ENCODE measurements at regions not wholly inside any gene's neighbourhood (a gene's known extent, or its start where the extent isn't known, plus 50 kb on each side); places are given as distances from the start of the nearest gene placed in this dataset.
A peak's percentile ranks its signal among the peaks of the same experiment; 100 is the strongest.

- Histone ChIP-seq H2AFZ (ENCODE audit: low read length) (no peak overlapping the region), H3K36me3 (ENCODE audit: control insufficient read depth, insufficient read depth, low read length) (no peaks in the 10 kb centered on the region), H3K4me3 (replicated peaks in 1 of 4; ENCODE audit: control extremely low read depth in 1 of 4, insufficient read depth in 1 of 4, low read depth in 3 of 4, low read length in 4 of 4) (no peak overlapping the region), H3K4me2 (ENCODE audit: extremely low read depth, insufficient read depth, low read length) (no peak overlapping the region), H3K79me2 (ENCODE audit: control insufficient read depth, insufficient read depth, low read length) (no peaks in the 10 kb centered on the region), H3K9ac (ENCODE audit: insufficient read depth, low read length) (no peak overlapping the region), H3K9me3 (ENCODE audit: control insufficient read depth, insufficient read depth, low read depth, low read length) (no peaks in the 10 kb centered on the region), H3K27me3 (ENCODE audit: control insufficient read depth, insufficient read depth, low read length) (no peaks in the 10 kb centered on the region), H3K4me1 (ENCODE audit: control insufficient read depth, extremely low read depth, insufficient read depth, low read length) (no peaks in the 10 kb centered on the region), H4K20me1 (ENCODE audit: control insufficient read depth, extremely low read depth, insufficient read depth, low read length) (no peaks in the 10 kb centered on the region), H3K27ac (ENCODE audit: insufficient read depth, low read length) (no peak overlapping the region)
- peak in 1 of 2 donors; percentile 87 for DNase-seq (ENCODE audit: low read depth in 2 of 2)
- no peak for TF ChIP-seq CTCF (conservative IDR thresholded peaks at IDR 0.05 in 1 of 2, IDR thresholded peaks at IDR 0.05 in 1 of 2; ENCODE audit: low read depth in 1 of 2, low read length in 2 of 2)
Observed at GRCh38 chr2:150389447-150389846, 98.0 kb downstream of the RND3 start.

- DNase-seq (ENCODE audit: low read depth in 2 of 2) = peak in 1 of 2 donors; percentile 22
- Histone ChIP-seq H3K36me3 (ENCODE audit: control insufficient read depth, insufficient read depth, low read length) (no peaks in the 10 kb centered on the region), H3K27ac (ENCODE audit: insufficient read depth, low read length) (no peak overlapping the region), H3K4me1 (ENCODE audit: control insufficient read depth, extremely low read depth, insufficient read depth, low read length) (no peaks in the 10 kb centered on the region), H3K79me2 (ENCODE audit: control insufficient read depth, insufficient read depth, low read length) (no peaks in the 10 kb centered on the region), H3K27me3 (ENCODE audit: control insufficient read depth, insufficient read depth, low read length) (no peaks in the 10 kb centered on the region), H3K9ac (ENCODE audit: insufficient read depth, low read length) (no peak overlapping the region), H3K4me2 (ENCODE audit: extremely low read depth, insufficient read depth, low read length) (no peak overlapping the region), H2AFZ (ENCODE audit: low read length) (no peak overlapping the region), H4K20me1 (ENCODE audit: control insufficient read depth, extremely low read depth, insufficient read depth, low read length) (no peaks in the 10 kb centered on the region), H3K9me3 (ENCODE audit: control insufficient read depth, insufficient read depth, low read depth, low read length) (no peaks in the 10 kb centered on the region), H3K4me3 (replicated peaks in 1 of 4; ENCODE audit: control extremely low read depth in 1 of 4, insufficient read depth in 1 of 4, low read depth in 3 of 4, low read length in 4 of 4) (no peak overlapping the region)
- TF ChIP-seq EZH2 (IDR thresholded peaks at IDR 0.05; ENCODE audit: low read length, missing control alignments) (no peak), CTCF (conservative IDR thresholded peaks at IDR 0.05 in 1 of 2, IDR thresholded peaks at IDR 0.05 in 1 of 2; ENCODE audit: low read depth in 1 of 2, low read length in 2 of 2) (no peak)
Observed at GRCh38 chr2:150388289-150388625, 99.2 kb downstream of the RND3 start.

- no peak overlapping the region for H3K4me3 ChIP-seq (replicated peaks in 1 of 4; ENCODE audit: control extremely low read depth in 1 of 4, insufficient read depth in 1 of 4, low read depth in 3 of 4, low read length in 4 of 4)
- H3K27ac ChIP-seq (ENCODE audit: insufficient read depth, low read length) = no peak overlapping the region
- H3K27me3 ChIP-seq (ENCODE audit: control insufficient read depth, insufficient read depth, low read length) = no peaks in the 10 kb centered on the region
- no peak overlapping the region for H3K9ac ChIP-seq (ENCODE audit: insufficient read depth, low read length)
- no peaks in the 10 kb centered on the region for H3K79me2 ChIP-seq (ENCODE audit: control insufficient read depth, insufficient read depth, low read length)
- H3K4me1 ChIP-seq (ENCODE audit: control insufficient read depth, extremely low read depth, insufficient read depth, low read length) = no peaks in the 10 kb centered on the region
- TF ChIP-seq EZH2 (IDR thresholded peaks at IDR 0.05; ENCODE audit: low read length, missing control alignments) (no peak), CTCF (conservative IDR thresholded peaks at IDR 0.05 in 1 of 2, IDR thresholded peaks at IDR 0.05 in 1 of 2; ENCODE audit: low read depth in 1 of 2, low read length in 2 of 2) (no peak)
- no peaks in the 10 kb centered on the region for H3K9me3 ChIP-seq (ENCODE audit: control insufficient read depth, insufficient read depth, low read depth, low read length)
- DNase-seq (ENCODE audit: low read depth in 2 of 2) = peak in 1 of 2 donors; percentile 27
- H2AFZ ChIP-seq (ENCODE audit: low read length) = no peak overlapping the region
- H3K36me3 ChIP-seq (ENCODE audit: control insufficient read depth, insufficient read depth, low read length) = no peaks in the 10 kb centered on the region
- no peaks in the 10 kb centered on the region for H4K20me1 ChIP-seq (ENCODE audit: control insufficient read depth, extremely low read depth, insufficient read depth, low read length)
- H3K4me2 ChIP-seq (ENCODE audit: extremely low read depth, insufficient read depth, low read length) = no peak overlapping the region
Observed at GRCh38 chr2:150387586-150388288, 99.7 kb downstream of the RND3 start.

Measured in fibroblast of lung (primary cell).